ENCODE measurements at regions not wholly inside any gene's neighbourhood (a gene's known extent, or its start where the extent isn't known, plus 50 kb on each side); places are given as distances from the start of the nearest gene placed in this dataset.

DNA sequence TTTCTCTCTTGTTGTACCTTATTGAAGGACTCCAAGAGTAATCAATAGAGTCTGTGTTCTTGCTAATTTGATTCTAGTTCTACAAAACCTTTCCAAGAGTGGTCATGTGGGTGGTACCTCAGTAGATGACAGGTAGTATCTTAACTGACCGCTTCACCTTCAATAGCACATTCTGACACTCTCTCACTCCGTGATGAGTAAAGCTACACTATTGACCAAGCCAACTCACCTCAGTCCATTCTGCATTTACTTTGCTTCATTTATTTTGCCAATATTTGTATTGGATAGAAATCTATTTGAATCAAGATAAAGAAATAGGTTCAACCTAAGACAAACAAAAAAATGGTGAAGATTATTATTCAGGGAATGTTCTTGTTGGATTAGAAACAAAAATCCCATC lies 1869.6 kb upstream of the CELF4 start:
- TF ChIP-seq TAF1 (IDR thresholded peaks at IDR 0.05; ENCODE audit: borderline replicate concordance, insufficient read depth, low read length) (no peak), SIN3A (IDR thresholded peaks at IDR 0.05; ENCODE audit: borderline replicate concordance, insufficient read depth, low read length) (no peak), POLR2AphosphoS5 (IDR thresholded peaks at IDR 0.05; ENCODE audit: low read depth, low read length) (no peak), FOXP2 (optimal IDR thresholded peaks at IDR 0.05; ENCODE audit: borderline replicate concordance, extremely low read depth, extremely low read length, insufficient read depth) (no peak)
- TF ChIP-seq, protein P1, sequence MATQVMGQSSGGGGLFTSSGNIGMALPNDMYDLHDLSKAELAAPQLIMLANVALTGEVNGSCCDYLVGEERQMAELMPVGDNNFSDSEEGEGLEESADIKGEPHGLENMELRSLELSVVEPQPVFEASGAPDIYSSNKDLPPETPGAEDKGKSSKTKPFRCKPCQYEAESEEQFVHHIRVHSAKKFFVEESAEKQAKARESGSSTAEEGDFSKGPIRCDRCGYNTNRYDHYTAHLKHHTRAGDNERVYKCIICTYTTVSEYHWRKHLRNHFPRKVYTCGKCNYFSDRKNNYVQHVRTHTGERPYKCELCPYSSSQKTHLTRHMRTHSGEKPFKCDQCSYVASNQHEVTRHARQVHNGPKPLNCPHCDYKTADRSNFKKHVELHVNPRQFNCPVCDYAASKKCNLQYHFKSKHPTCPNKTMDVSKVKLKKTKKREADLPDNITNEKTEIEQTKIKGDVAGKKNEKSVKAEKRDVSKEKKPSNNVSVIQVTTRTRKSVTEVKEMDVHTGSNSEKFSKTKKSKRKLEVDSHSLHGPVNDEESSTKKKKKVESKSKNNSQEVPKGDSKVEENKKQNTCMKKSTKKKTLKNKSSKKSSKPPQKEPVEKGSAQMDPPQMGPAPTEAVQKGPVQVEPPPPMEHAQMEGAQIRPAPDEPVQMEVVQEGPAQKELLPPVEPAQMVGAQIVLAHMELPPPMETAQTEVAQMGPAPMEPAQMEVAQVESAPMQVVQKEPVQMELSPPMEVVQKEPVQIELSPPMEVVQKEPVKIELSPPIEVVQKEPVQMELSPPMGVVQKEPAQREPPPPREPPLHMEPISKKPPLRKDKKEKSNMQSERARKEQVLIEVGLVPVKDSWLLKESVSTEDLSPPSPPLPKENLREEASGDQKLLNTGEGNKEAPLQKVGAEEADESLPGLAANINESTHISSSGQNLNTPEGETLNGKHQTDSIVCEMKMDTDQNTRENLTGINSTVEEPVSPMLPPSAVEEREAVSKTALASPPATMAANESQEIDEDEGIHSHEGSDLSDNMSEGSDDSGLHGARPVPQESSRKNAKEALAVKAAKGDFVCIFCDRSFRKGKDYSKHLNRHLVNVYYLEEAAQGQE (IDR thresholded peaks at IDR 0.05; ENCODE audit: insufficient read depth in 1 of 2, low read depth in 2 of 2, low read length in 2 of 2), result no peak

DNA sequence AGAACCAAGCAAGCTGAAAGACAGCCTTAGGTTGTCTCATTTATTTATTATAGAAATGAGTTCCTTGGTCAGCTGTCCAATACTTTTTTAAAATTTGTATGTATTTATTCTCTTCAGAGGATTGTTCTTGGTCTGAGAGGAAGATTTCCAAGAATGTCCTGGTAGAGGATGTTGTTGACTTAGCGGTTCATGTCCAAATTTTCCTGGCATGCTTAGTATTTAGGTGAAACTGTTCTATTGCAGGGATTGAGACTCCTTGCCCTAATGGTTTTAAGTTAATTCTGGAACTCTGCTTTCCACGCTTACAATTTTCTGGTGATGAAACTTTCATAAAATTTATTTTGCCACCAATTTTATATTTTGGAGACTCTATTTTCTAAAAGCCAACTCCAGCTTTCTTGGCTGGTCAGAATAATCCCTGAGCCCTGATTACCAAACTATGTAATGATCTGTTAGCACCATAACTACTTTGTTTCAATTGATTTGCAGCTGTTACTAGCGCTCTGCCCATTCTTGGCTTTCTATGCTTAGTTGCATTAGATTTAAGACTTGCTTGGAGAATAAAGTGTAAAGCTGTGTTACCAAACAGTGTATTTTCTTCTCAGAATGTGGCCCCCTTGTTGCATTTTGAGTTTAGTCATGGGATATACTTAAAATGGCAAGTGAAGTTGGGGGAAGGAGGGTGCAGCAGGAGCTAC lies 1868.8 kb upstream of the CELF4 start:
- TF ChIP-seq SIN3A (IDR thresholded peaks at IDR 0.05; ENCODE audit: borderline replicate concordance, insufficient read depth, low read length) (no peak), FOXP2 (optimal IDR thresholded peaks at IDR 0.05; ENCODE audit: borderline replicate concordance, extremely low read depth, extremely low read length, insufficient read depth) (no peak), TAF1 (IDR thresholded peaks at IDR 0.05; ENCODE audit: borderline replicate concordance, insufficient read depth, low read length) (no peak), POLR2AphosphoS5 (IDR thresholded peaks at IDR 0.05; ENCODE audit: low read depth, low read length) (no peak)
- TF ChIP-seq, protein P1 (IDR thresholded peaks at IDR 0.05; ENCODE audit: insufficient read depth in 1 of 2, low read depth in 2 of 2, low read length in 2 of 2), result no peak

DNA sequence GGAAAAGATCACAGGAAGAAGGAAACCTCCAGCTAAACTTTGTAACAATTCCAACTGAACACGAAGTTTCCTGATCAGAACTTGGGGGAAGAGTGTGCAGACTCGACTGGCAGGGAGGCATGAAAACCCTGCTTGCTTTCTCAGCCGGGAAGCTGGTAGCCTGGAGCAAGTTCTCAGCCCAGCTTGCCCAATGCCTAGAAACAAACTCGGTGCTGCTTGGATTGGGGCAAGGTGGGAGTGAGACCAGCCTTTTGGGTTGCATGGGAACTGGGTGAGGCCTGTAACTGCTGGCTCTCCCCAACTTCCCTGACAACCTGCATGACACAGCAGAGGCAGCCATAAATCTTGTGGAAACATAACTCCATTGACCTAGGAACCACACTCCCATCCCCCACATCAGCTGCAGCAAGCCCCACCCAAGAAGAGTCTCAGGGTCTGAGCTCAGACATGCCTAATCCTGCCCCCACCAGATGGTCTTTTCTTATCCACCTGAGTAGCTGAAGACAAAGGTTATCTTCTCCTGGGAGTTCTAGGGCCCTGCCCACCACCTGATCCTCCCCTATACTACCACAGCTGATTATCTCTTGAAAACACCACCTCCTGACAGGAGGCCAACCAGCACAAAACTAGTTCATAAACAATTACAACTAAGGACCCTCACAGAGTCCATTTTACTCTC lies 1859.7 kb upstream of the CELF4 start:
- TF ChIP-seq, protein P1 (IDR thresholded peaks at IDR 0.05; ENCODE audit: insufficient read depth in 1 of 2, low read depth in 2 of 2, low read length in 2 of 2), result no peak
- TF ChIP-seq SIN3A (IDR thresholded peaks at IDR 0.05; ENCODE audit: borderline replicate concordance, insufficient read depth, low read length) (no peak), FOXP2 (optimal IDR thresholded peaks at IDR 0.05; ENCODE audit: borderline replicate concordance, extremely low read depth, extremely low read length, insufficient read depth) (no peak), TAF1 (IDR thresholded peaks at IDR 0.05; ENCODE audit: borderline replicate concordance, insufficient read depth, low read length) (no peak), POLR2AphosphoS5 (IDR thresholded peaks at IDR 0.05; ENCODE audit: low read depth, low read length) (no peak)

DNA sequence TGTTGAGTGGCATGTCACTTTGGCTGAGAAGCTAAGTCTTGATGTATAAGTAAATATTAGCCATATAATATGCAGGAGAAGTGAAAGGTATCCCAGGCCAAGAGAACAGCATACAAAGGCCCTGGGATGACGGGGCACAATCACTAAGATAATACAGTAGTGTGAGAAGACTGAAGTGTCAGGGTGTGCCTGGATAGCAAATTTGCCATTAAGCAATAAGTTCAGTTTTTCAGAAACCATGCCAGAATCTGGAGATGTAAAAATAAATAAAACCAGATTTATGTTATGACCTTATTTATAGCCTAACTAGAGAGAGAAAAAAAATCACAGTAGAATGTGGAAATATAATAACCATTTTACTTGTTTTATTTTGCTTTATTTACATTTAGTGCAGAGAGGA lies 1858.7 kb upstream of the CELF4 start:
- TF ChIP-seq TAF1 (IDR thresholded peaks at IDR 0.05; ENCODE audit: borderline replicate concordance, insufficient read depth, low read length) (no peak), POLR2AphosphoS5 (IDR thresholded peaks at IDR 0.05; ENCODE audit: low read depth, low read length) (no peak), FOXP2 (optimal IDR thresholded peaks at IDR 0.05; ENCODE audit: borderline replicate concordance, extremely low read depth, extremely low read length, insufficient read depth) (no peak), SIN3A (IDR thresholded peaks at IDR 0.05; ENCODE audit: borderline replicate concordance, insufficient read depth, low read length) (no peak)
- TF ChIP-seq, protein P1 (IDR thresholded peaks at IDR 0.05; ENCODE audit: insufficient read depth in 1 of 2, low read depth in 2 of 2, low read length in 2 of 2), result no peak

Measured in PFSK-1 (cell line).